HUES48 (cell line): ENCODE measurements at regions not wholly inside any gene's neighbourhood (a gene's known extent, or its start where the extent isn't known, plus 50 kb on each side); places are given as distances from the start of the nearest gene placed in this dataset.
A peak's percentile ranks its signal among the peaks of the same experiment; 100 is the strongest.

Experiments used
- H3K27ac ChIP-seq: one replicate; pipeline ENCODE4 v1.7.0; 2013; ENCODE audit warnings: low read depth, low read length, inconsistent platforms
- H3K27me3 ChIP-seq: 2 replicates; pipeline ENCODE4 v1.6.1; 2013; ENCODE audit warnings: mild to moderate bottlenecking, low read length; ENCODE audit not compliant: control insufficient read depth, insufficient read depth
- H3K36me3 ChIP-seq: 2 replicates; pipeline ENCODE4 v1.6.1; 2013; ENCODE audit warnings: low read length; ENCODE audit not compliant: control insufficient read depth, insufficient read depth
- H3K4me1 ChIP-seq: 2 replicates; pipeline ENCODE4 v1.6.1; 2013; ENCODE audit warnings: mild to moderate bottlenecking, low read length; ENCODE audit not compliant: control insufficient read depth, insufficient read depth
- H3K4me3 ChIP-seq: 2 replicates; pipeline ENCODE4 v1.5.1; 2013; ENCODE audit warnings: mild to moderate bottlenecking, low read depth, low read length
- H3K9ac ChIP-seq: 2 replicates; pipeline ENCODE4 v1.6.1; 2013; ENCODE audit warnings: mild to moderate bottlenecking, low read depth, low read length, moderate library complexity
- H3K9me3 ChIP-seq: 2 replicates; pipeline ENCODE4 v1.6.1; 2013; ENCODE audit warnings: low read length; ENCODE audit not compliant: control insufficient read depth, insufficient read depth

- Histone ChIP-seq H3K27me3 (no peaks in the 10 kb centered on the region), H3K4me1 (no peaks in the 10 kb centered on the region), H3K4me3 (no peak overlapping the region), H3K36me3 (no peaks in the 10 kb centered on the region), H3K27ac (no peak overlapping the region), H3K9ac (no peak overlapping the region), H3K9me3 (no peaks in the 10 kb centered on the region)
Measured at GRCh38 chr2:33890686-33891085, 291.6 kb upstream of the FAM98A start.

- no peak overlapping the region for H3K9ac ChIP-seq
- no peaks in the 10 kb centered on the region for H3K27me3 ChIP-seq
Measured at GRCh38 chr2:33877348-33878016, 278.4 kb upstream of the FAM98A start.

GRCh38 chr2:33873076-33873605 lies 274.0 kb upstream of the FAM98A start:
- no peaks in the 10 kb centered on the region for H3K27me3 ChIP-seq
- no peaks in the 10 kb centered on the region for H3K36me3 ChIP-seq
- H3K4me3 ChIP-seq = no peak overlapping the region
- no peak overlapping the region for H3K27ac ChIP-seq
- no peak overlapping the region for H3K9ac ChIP-seq
- peaks cover 13% of the 10 kb centered on the region for H3K9me3 ChIP-seq
- H3K4me1 ChIP-seq = no peaks in the 10 kb centered on the region

More at GRCh38 chr2:33877348-33878016, 278.4 kb upstream of the FAM98A start:
- no peaks in the 10 kb centered on the region; the same call in 1 of the 2 replicates for H3K9me3 ChIP-seq
- H3K4me1 ChIP-seq = no peaks in the 10 kb centered on the region
- H3K27ac ChIP-seq = no peak overlapping the region
- H3K4me3 ChIP-seq = no peak overlapping the region
- no peaks in the 10 kb centered on the region for H3K36me3 ChIP-seq

GRCh38 chr2:33859811-33860461 lies 260.8 kb upstream of the FAM98A start:
- H3K27ac ChIP-seq = peak overlapping the region; percentile 3

GRCh38 chr2:33859176-33859575 lies 260.1 kb upstream of the FAM98A start:
- H3K27me3 ChIP-seq = no peaks in the 10 kb centered on the region
- no peak overlapping the region for H3K9ac ChIP-seq
- H3K4me1 ChIP-seq = peaks cover 11% of the 10 kb centered on the region
- no peak overlapping the region for H3K27ac ChIP-seq
- peaks cover 12% of the 10 kb centered on the region for H3K9me3 ChIP-seq
- H3K4me3 ChIP-seq = no peak overlapping the region
- H3K36me3 ChIP-seq = no peaks in the 10 kb centered on the region

More at GRCh38 chr2:33859811-33860461, 260.8 kb upstream of the FAM98A start:
- H3K4me1 ChIP-seq = peaks cover 11% of the 10 kb centered on the region
- no peak overlapping the region for H3K9ac ChIP-seq
- peaks cover 6% of the 10 kb centered on the region for H3K9me3 ChIP-seq
- H3K36me3 ChIP-seq = no peaks in the 10 kb centered on the region
- no peaks in the 10 kb centered on the region for H3K27me3 ChIP-seq
- no peak overlapping the region for H3K4me3 ChIP-seq

- H3K4me1 ChIP-seq = no peaks in the 10 kb centered on the region
- H3K4me3 ChIP-seq = no peak overlapping the region
- no peak overlapping the region for H3K27ac ChIP-seq
- no peaks in the 10 kb centered on the region for H3K36me3 ChIP-seq
- H3K9ac ChIP-seq = no peak overlapping the region
- H3K27me3 ChIP-seq = no peaks in the 10 kb centered on the region
- peaks cover 28% of the 10 kb centered on the region for H3K9me3 ChIP-seq
Measured at GRCh38 chr2:33848486-33848885, 249.4 kb upstream of the FAM98A start.

- H3K9ac ChIP-seq = no peak overlapping the region
- H3K4me3 ChIP-seq = no peak overlapping the region
- no peak overlapping the region for H3K27ac ChIP-seq
- no peaks in the 10 kb centered on the region for H3K27me3 ChIP-seq
- no peaks in the 10 kb centered on the region for H3K9me3 ChIP-seq
- no peaks in the 10 kb centered on the region for H3K4me1 ChIP-seq
- no peaks in the 10 kb centered on the region for H3K36me3 ChIP-seq
Measured at GRCh38 chr2:33839791-33840190, 240.7 kb upstream of the FAM98A start.

- no peaks in the 10 kb centered on the region for H3K4me1 ChIP-seq
- no peak overlapping the region for H3K4me3 ChIP-seq
- H3K27ac ChIP-seq = no peak overlapping the region
- no peaks in the 10 kb centered on the region for H3K9me3 ChIP-seq
- no peaks in the 10 kb centered on the region for H3K27me3 ChIP-seq
- H3K9ac ChIP-seq = no peak overlapping the region
- H3K36me3 ChIP-seq = no peaks in the 10 kb centered on the region
Measured at GRCh38 chr2:33836628-33837027, 237.5 kb upstream of the FAM98A start.

GRCh38 chr2:33835911-33836310 lies 236.8 kb upstream of the FAM98A start:
- no peaks in the 10 kb centered on the region for H3K36me3 ChIP-seq
- H3K9ac ChIP-seq = no peak overlapping the region
- H3K27me3 ChIP-seq = no peaks in the 10 kb centered on the region
- H3K4me1 ChIP-seq = no peaks in the 10 kb centered on the region
- no peak overlapping the region for H3K4me3 ChIP-seq
- H3K9me3 ChIP-seq = no peaks in the 10 kb centered on the region
- no peak overlapping the region for H3K27ac ChIP-seq

GRCh38 chr2:33822964-33823363 lies 223.9 kb upstream of the FAM98A start:
- Histone ChIP-seq H3K27ac (no peak overlapping the region), H3K4me3 (no peak overlapping the region), H3K36me3 (no peaks in the 10 kb centered on the region), H3K9me3 (no peaks in the 10 kb centered on the region), H3K27me3 (no peaks in the 10 kb centered on the region), H3K4me1 (no peaks in the 10 kb centered on the region), H3K9ac (no peak overlapping the region)

GRCh38 chr2:33812707-33813106 lies 213.6 kb upstream of the FAM98A start:
- Histone ChIP-seq H3K4me1 (peaks cover 6% of the 10 kb centered on the region), H3K36me3 (no peaks in the 10 kb centered on the region), H3K27ac (no peak overlapping the region), H3K9ac (no peak overlapping the region), H3K27me3 (no peaks in the 10 kb centered on the region), H3K9me3 (no peaks in the 10 kb centered on the region), H3K4me3 (no peak overlapping the region)
